ENCODE measurements at regions not wholly inside any gene's neighbourhood (a gene's known extent, or its start where the extent isn't known, plus 50 kb on each side); places are given as distances from the start of the nearest gene placed in this dataset.
A peak's percentile ranks its signal among the peaks of the same experiment; 100 is the strongest.

DNA sequence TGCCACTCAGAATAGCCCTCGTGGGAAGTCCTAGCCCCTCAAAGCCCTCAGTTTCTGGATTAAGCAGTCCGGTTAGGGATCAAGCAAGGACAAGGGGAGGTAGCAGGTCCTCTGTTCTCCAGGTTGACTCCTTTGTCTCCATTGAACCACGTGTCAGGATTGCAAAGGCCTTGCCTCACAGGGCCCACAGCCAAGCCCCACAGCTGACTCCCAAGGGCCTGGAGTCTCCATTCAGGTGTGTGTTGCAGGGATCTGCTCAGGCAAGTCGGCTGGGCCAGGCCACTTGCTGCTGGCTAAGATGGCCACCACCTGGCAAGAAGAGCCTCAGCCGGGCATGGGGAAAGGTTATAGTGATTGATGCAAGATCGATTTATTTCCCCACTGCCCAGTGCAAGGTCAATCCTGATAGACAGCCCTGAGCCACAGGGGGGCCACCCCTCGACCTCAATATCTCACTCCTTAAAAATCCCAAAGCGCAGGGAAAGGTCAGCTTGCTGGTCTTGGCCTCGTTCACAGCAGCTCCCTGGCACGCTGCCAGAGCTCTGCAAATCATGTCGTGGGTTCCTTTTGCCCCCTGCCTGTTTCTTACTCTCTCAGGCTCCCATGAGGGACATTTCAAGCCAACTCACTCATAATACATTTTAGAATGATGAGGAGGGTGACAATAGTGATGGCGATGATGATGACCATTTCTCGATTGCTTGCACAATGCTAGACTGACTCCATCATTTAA lies 75.9 kb downstream of the EDN3 start:
- no peak for DNase-seq
- CTCF ChIA-PET = interaction anchor here (0.8 to 1.1 kb wide), 2 partner anchors 12 to 26 kb away, joined by 3 to 5 read pairs; no protein-coding TSS in a partner anchor
- H3K4me3 Mint-ChIP-seq = no peak overlapping the region
- H3K27ac Mint-ChIP-seq = no peak overlapping the region
- POLR2A ChIA-PET = no interaction called here
- H3K9me3 Mint-ChIP-seq = no peaks in the 10 kb centered on the region
- H3K4me1 Mint-ChIP-seq = peaks cover 3% of the 10 kb centered on the region
- no peaks in the 10 kb centered on the region for H3K36me3 Mint-ChIP-seq (ENCODE audit: low read depth)
- H3K27me3 Mint-ChIP-seq = peaks cover 10% of the 10 kb centered on the region

DNA sequence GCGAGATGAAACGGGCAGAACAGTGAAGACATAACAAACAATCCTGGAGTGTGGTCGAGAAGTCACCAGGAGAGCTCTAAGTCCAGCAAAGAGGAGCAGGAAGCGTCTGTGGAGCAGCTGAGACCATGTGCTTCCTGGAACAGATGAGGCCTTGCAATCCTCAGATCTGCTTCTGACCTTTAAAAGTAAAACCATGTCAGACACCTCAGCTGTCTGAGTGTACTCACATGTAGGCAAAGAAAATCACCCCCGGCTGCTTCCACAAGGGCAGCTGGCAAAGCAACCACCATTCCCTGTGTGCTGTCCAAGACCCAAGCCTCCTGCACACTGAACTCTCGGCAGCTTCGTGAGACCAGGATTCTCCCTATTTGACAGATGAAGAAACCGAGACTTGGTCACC lies 76.6 kb downstream of the EDN3 start:
- Mint-ChIP-seq H3K9me3 (no peaks in the 10 kb centered on the region), H3K27me3 (peaks cover 10% of the 10 kb centered on the region), H3K4me1 (peaks cover 3% of the 10 kb centered on the region), H3K36me3 (ENCODE audit: low read depth) (no peaks in the 10 kb centered on the region), H3K27ac (no peak overlapping the region), H3K4me3 (no peak overlapping the region)
- no peak for DNase-seq
- POLR2A ChIA-PET = no interaction called here
- CTCF ChIA-PET = interaction anchor here (0.8 to 1.1 kb wide), 2 partner anchors 12 to 26 kb away, joined by 3 to 5 read pairs; no protein-coding TSS in a partner anchor

GRCh38 chr20:59377842-59378241 lies 77.4 kb downstream of the EDN3 start:
- no peak overlapping the region for H3K4me3 Mint-ChIP-seq
- H3K9me3 Mint-ChIP-seq = no peaks in the 10 kb centered on the region
- peaks cover 10% of the 10 kb centered on the region for H3K27me3 Mint-ChIP-seq
- no peak overlapping the region for H3K27ac Mint-ChIP-seq
- peaks cover 3% of the 10 kb centered on the region for H3K4me1 Mint-ChIP-seq
- CTCF ChIA-PET = no interaction called here
- POLR2A ChIA-PET = no interaction called here
- DNase-seq = no peak
- H3K36me3 Mint-ChIP-seq (ENCODE audit: low read depth) = no peaks in the 10 kb centered on the region

DNA sequence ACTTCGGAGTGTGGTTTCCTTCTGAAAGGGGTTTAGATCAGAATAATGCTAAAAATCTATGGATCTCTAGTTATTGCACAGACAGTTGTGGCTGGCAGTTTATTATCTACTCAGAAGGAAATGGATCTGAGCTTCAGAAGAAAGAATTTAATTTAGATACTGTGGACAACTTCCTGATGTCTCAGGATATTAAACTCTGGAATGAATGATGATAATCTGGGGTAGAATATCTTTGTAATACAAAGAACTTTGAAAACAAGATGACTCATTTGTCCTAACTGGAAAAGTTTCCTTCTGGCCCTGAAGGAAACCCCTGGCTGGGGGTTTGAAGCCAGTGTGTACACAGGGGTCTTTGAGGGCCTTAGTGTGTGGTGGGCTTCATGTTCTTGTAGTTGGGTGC lies 78.0 kb downstream of the EDN3 start:
- peaks cover 3% of the 10 kb centered on the region for H3K4me1 Mint-ChIP-seq
- POLR2A ChIA-PET = no interaction called here
- DNase-seq = no peak
- H3K27me3 Mint-ChIP-seq = peaks cover 6% of the 10 kb centered on the region
- CTCF ChIA-PET = no interaction called here
- H3K4me3 Mint-ChIP-seq = no peak overlapping the region
- H3K27ac Mint-ChIP-seq = no peak overlapping the region
- no peaks in the 10 kb centered on the region for H3K36me3 Mint-ChIP-seq (ENCODE audit: low read depth)
- no peaks in the 10 kb centered on the region for H3K9me3 Mint-ChIP-seq

- ChIA-PET POLR2A (no interaction called here), CTCF (no interaction called here)
- Mint-ChIP-seq H3K27ac (no peak overlapping the region), H3K27me3 (peaks cover 4% of the 10 kb centered on the region), H3K4me1 (peaks cover 3% of the 10 kb centered on the region), H3K9me3 (no peaks in the 10 kb centered on the region), H3K4me3 (no peak overlapping the region), H3K36me3 (ENCODE audit: low read depth) (no peaks in the 10 kb centered on the region)
- no peak for DNase-seq
These were observed 78.6 kb downstream of the EDN3 start for GRCh38 chr20:59378966-59379365.

DNA sequence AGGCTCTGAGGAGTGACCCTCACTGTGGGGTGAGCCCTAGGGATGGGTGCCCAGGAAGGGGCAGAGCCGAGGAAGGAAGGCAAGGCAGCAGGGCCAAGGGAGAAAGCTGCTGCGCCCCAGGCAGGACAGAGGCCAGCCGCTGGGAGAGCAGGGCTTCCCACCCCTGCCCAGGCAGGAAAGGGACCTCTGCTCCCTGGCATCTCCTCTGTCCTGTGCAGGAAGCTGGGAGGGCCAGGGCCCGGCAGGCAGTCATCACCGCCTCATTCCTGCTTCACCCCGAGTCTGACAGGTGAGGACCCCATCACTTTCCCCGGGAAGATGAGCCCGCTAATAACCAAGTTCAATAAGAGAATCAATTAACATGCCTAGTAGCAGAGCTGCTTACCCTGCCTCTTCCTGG lies 81.3 kb downstream of the EDN3 start:
- Mint-ChIP-seq H3K27me3 (peaks cover 2% of the 10 kb centered on the region), H3K4me1 (peaks cover 13% of the 10 kb centered on the region), H3K9me3 (no peaks in the 10 kb centered on the region), H3K4me3 (no peak overlapping the region), H3K27ac (no peak overlapping the region), H3K36me3 (ENCODE audit: low read depth) (no peaks in the 10 kb centered on the region)
- POLR2A ChIA-PET = no interaction called here
- CTCF ChIA-PET = no interaction called here
- no peak for DNase-seq

DNA sequence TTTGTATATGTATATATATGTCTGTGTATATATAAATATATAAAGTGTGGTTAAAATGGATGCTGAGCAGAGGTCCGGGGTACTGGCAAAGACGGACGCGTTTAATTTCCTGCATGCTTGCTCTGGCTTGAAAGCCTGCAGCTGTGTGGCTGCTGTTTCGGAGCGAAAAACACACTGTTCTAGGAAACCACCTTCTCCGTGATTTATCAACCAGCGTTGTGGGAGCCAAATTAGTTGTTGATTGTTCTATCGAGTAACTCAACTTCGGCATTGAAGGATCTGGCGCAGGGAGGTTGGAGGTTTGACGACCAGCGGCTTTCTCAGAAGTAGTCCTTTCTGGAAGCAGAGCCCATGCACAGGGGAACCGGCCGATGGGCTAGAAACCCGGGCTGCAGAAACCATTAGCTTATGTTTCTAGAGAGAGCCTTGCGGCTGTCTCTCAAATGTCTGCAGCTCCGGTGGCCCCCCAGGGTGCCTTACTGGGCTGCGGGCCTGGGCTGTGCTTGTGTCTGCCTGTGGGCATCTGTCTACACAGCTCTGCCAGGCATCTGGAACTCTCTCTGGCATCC lies 81.8 kb downstream of the EDN3 start:
- H3K4me1 Mint-ChIP-seq = peaks cover 11% of the 10 kb centered on the region
- peaks cover 2% of the 10 kb centered on the region for H3K27me3 Mint-ChIP-seq
- no peak for DNase-seq
- H3K4me3 Mint-ChIP-seq = no peak overlapping the region
- H3K9me3 Mint-ChIP-seq = no peaks in the 10 kb centered on the region
- H3K27ac Mint-ChIP-seq = no peak overlapping the region
- ChIA-PET CTCF (no interaction called here), POLR2A (no interaction called here)
- no peaks in the 10 kb centered on the region for H3K36me3 Mint-ChIP-seq (ENCODE audit: low read depth)

DNA sequence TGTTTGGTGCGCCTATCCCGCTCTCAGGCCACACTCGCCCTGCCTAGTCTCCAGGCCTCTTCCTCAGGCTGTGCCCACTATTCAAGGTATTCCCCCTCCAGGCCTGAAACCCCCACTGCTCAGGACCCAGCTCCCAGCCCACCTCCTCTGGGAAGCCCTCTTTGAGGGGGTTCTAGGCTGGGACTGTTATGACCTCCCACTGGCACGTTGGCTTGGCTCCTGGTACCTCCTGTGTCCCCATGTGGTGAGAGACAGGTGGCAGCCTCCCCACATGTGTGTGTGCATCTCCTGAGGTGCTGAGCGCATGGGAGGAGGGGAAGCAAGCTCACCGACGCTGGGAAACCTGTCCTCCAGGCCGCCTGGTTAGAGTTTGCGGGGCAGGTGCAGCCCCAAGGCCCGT lies 82.5 kb downstream of the EDN3 start:
- Mint-ChIP-seq H3K27ac (no peak overlapping the region), H3K27me3 (peaks cover 2% of the 10 kb centered on the region), H3K4me3 (no peak overlapping the region), H3K9me3 (no peaks in the 10 kb centered on the region), H3K4me1 (peaks cover 11% of the 10 kb centered on the region), H3K36me3 (ENCODE audit: low read depth) (no peaks in the 10 kb centered on the region)
- POLR2A ChIA-PET = no interaction called here
- no peak for DNase-seq
- CTCF ChIA-PET = interaction anchor here (0.9 kb wide), 1 partner anchor 11 kb away, joined by 3 read pairs; no protein-coding TSS in a partner anchor

DNA sequence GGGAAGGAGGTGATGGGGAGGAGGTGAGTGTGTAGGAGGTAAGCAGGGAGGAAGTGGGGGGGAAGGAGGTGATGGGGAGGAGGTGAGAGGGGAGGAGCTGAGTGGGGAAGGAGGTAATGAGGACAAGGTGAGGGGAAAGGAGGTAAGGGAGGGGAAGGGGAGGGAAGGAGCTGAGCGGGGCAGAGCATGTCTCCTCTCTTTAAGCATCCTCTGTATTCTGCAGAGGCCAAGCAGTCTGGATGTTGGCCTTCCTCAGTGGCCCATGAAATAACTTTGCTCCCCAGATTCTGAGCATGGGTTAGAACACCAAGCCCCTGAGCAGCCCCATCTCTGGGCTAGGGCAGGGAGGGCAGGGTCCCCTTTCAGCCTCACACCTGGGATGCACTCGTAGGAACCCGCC lies 84.6 kb downstream of the EDN3 start:
- no peaks in the 10 kb centered on the region for H3K9me3 Mint-ChIP-seq
- no peak overlapping the region for H3K4me3 Mint-ChIP-seq
- ChIA-PET CTCF (interaction anchor here (0.6 kb wide), 1 partner anchor 10 kb away, joined by 3 read pairs; no protein-coding TSS in a partner anchor), POLR2A (no interaction called here)
- peaks cover 11% of the 10 kb centered on the region for H3K4me1 Mint-ChIP-seq
- H3K27ac Mint-ChIP-seq = peak overlapping the region; percentile 75
- H3K36me3 Mint-ChIP-seq (ENCODE audit: low read depth) = no peaks in the 10 kb centered on the region
- DNase-seq = no peak
- H3K27me3 Mint-ChIP-seq = no peaks in the 10 kb centered on the region

DNA sequence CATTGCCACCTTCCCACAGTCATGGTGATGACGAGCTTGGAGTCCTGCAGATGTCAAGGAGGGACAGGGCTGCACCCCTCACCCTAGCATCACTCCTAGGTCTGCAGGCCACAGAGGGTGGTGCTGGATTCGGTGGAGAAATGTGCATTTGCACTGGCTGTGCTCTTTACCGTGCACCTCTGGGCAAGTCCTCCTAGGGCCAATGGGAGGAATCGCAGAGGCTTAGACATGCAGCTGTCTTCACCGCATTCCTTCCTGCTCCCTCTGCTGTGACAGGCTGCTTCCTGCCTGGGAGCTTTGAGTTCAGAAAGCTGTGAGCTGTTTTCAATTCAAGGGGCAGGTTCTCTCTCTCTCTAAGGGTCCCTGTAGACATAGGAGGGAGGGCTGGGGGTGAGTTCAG lies 85.1 kb downstream of the EDN3 start:
- Mint-ChIP-seq H3K27ac (peak overlapping the region; percentile 75), H3K4me3 (no peak overlapping the region), H3K27me3 (no peaks in the 10 kb centered on the region), H3K4me1 (peaks cover 11% of the 10 kb centered on the region), H3K9me3 (no peaks in the 10 kb centered on the region), H3K36me3 (ENCODE audit: low read depth) (no peaks in the 10 kb centered on the region)
- ChIA-PET POLR2A (no interaction called here), CTCF (interaction anchor here (0.6 kb wide), 1 partner anchor 10 kb away, joined by 3 read pairs; no protein-coding TSS in a partner anchor)
- DNase-seq = peak; percentile 46

GRCh38 chr20:59386809-59387208 lies 86.4 kb downstream of the EDN3 start:
- ChIA-PET CTCF (no interaction called here), POLR2A (no interaction called here)
- H3K4me3 Mint-ChIP-seq = no peak overlapping the region
- no peak overlapping the region for H3K27ac Mint-ChIP-seq
- H3K4me1 Mint-ChIP-seq = peaks cover 11% of the 10 kb centered on the region
- no peak for DNase-seq
- H3K9me3 Mint-ChIP-seq = no peaks in the 10 kb centered on the region
- H3K27me3 Mint-ChIP-seq = no peaks in the 10 kb centered on the region
- H3K36me3 Mint-ChIP-seq (ENCODE audit: low read depth) = no peaks in the 10 kb centered on the region

DNA sequence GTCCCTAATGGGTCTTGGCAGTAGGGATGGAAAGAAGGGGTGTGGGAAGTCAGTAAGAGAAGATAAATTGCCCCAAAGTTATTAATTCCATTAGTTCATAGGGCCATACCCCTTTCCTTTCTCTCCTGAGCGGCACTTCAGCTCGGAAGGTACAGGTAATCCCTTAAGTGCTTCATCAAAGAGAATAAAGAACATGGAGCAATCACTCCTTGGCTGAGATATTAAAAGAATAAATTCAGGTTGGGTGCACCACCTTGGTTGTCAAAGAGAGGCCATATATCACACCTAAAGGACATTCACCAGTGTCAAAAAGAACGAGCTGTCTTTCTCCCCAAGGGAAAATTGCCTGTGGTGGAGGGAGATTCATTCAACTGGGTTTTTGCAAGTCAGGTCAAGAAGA lies 87.5 kb downstream of the EDN3 start:
- Mint-ChIP-seq H3K9me3 (no peaks in the 10 kb centered on the region), H3K4me3 (no peak overlapping the region), H3K27ac (no peak overlapping the region), H3K27me3 (no peaks in the 10 kb centered on the region), H3K4me1 (peaks cover 11% of the 10 kb centered on the region), H3K36me3 (ENCODE audit: low read depth) (no peaks in the 10 kb centered on the region)
- no peak for DNase-seq
- POLR2A ChIA-PET = no interaction called here
- CTCF ChIA-PET = interaction anchor here (1.3 kb wide), 1 partner anchor 11 kb away, joined by 5 read pairs; no protein-coding TSS in a partner anchor

- H3K4me1 Mint-ChIP-seq = peaks cover 11% of the 10 kb centered on the region
- DNase-seq = no peak
- H3K27me3 Mint-ChIP-seq = peaks cover 4% of the 10 kb centered on the region
- H3K27ac Mint-ChIP-seq = no peak overlapping the region
- H3K4me3 Mint-ChIP-seq = no peak overlapping the region
- H3K9me3 Mint-ChIP-seq = peaks cover 3% of the 10 kb centered on the region
- ChIA-PET CTCF (interaction anchor here (1.3 kb wide), 1 partner anchor 11 kb away, joined by 5 read pairs; no protein-coding TSS in a partner anchor), POLR2A (no interaction called here)
- H3K36me3 Mint-ChIP-seq (ENCODE audit: low read depth) = no peaks in the 10 kb centered on the region
These were observed 88.0 kb downstream of the EDN3 start for GRCh38 chr20:59388402-59388801.

DNA sequence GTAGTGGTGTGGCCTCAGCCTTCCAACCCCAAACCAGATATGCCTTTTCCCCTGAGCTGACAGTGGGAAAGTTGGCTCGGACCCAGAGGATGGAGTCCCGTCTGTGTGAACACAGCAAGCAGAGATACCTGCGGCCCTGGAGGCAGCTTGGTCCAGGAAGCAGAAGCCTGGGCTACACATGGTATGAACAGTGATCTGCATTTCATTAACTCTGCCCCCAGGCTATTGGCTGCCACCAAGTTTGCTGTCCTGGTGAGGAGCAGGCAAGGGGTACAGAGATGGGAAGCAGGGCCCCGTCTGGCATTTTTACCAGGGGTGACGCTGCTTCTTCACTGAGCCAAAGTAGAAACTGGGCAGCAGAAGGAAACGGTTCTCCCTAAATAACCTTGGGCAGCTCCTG lies 90.0 kb downstream of the EDN3 start:
- no peaks in the 10 kb centered on the region for H3K36me3 Mint-ChIP-seq (ENCODE audit: low read depth)
- CTCF ChIA-PET = interaction anchor here (0.7 kb wide), 1 partner anchor 774 kb away, joined by 3 read pairs; no protein-coding TSS in a partner anchor

More for the DNA sequence above, 90.0 kb downstream of the EDN3 start:
- H3K27me3 Mint-ChIP-seq = peaks cover 6% of the 10 kb centered on the region
- H3K9me3 Mint-ChIP-seq = peaks cover 3% of the 10 kb centered on the region
- POLR2A ChIA-PET = no interaction called here
- no peak overlapping the region for H3K27ac Mint-ChIP-seq
- H3K4me1 Mint-ChIP-seq = peaks cover 7% of the 10 kb centered on the region
- no peak for DNase-seq
- no peak overlapping the region for H3K4me3 Mint-ChIP-seq

Measured in activated CD4-positive, alpha-beta T cell treated with anti-CD3 and anti-CD28 coated beads, Interleukin-2, amount 10 ng/mL, durations not matched to agents 7 days and 5 days (primary cell).